Erythroblast (primary cell): ENCODE measurements at regions not wholly inside any gene's neighbourhood (a gene's known extent, or its start where the extent isn't known, plus 50 kb on each side); places are given as distances from the start of the nearest gene placed in this dataset.

ENCODE experiments used
- DNase-seq, 2 experiments: peaks; one replicate each; lab custom pipeline; 2025; lab: John Stamatoyannopoulos, UW
- GATA1 ChIP-seq: IDR thresholded peaks from 2 replicates; pipeline ENCODE4 v1.6.1; 2011; ENCODE audit warnings: low read depth, mild to moderate bottlenecking, control low read depth, low read length, moderate library complexity
- POLR2A ChIP-seq: IDR thresholded peaks from 2 replicates; pipeline ENCODE4 v1.6.1; 2011; ENCODE audit warnings: mild to moderate bottlenecking, low read length

GRCh38 chr14:61847861-61848260 is 85.6 kb downstream of the SNAPC1 start:
- DNase-seq: no peak
- TF ChIP-seq GATA1 (no peak), POLR2A (no peak)

GRCh38 chr14:61854898-61855297 is 92.7 kb downstream of the SNAPC1 start:
- TF ChIP-seq GATA1: no peak
- TF ChIP-seq POLR2A: no peak
- DNase-seq: no peak

GRCh38 chr14:61860294-61860918 is 98.2 kb downstream of the SNAPC1 start:
- TF ChIP-seq POLR2A (no peak), GATA1 (no peak)
- peak; percentile 7 to 43 for DNase-seq

DNA sequence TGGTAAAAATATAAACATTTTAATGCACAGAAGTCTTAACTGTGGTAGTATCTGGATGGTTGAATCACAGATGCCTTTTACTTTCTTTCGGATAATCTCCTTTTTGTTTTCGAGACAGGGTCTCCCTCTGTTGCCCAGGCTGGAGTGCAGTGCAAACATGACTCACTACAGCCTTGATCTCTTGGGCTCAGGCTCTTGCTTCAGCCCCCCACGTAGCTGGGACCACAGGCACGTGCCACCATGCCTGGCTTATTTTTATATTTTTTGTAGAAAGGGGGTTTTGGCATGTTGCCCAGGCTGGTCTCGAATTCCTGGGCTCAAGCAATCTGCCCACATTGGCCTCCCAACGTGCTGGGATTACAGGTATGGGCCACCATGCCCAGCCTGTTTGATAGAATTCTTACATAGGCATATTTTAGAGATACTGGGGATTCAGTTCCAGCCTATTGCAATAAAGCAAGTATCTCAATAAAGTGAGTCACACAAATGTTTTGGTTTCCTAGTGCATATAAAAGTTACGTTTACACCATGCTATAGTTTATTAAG is 99.2 kb downstream of the SNAPC1 start:
- DNase-seq: no peak
- TF ChIP-seq GATA1: no peak
- TF ChIP-seq POLR2A: no peak

DNA sequence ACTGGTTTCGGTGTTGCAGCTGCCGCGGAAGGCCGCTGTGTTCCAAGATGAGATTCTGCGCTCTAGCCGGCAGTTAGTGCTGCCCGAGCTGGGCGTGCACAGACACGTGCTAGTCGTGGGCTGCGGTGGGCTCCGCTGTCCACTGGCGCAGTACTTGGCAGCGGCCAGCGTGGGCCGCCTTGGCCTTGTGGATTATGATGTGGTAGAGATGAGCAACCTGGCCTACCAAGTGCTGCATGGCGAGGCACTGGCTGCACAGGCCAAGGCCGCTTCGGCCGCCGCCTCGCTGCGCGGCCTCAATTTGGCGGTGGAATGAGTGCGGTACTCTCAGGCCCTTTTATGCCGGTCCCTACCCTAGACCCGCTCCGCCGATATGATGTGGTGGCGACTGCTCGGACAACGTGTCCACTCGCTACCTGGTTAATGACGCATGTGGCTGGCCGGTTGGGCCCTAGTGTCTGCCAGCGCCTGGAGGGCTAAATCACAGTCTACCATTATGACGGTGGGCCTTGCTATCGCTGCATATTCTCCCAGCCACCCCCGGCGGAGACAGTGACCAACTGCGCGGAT is 102.2 kb downstream of the SNAPC1 start:
- no peak for TF ChIP-seq POLR2A
- no peak for TF ChIP-seq GATA1
- no peak for DNase-seq

DNA sequence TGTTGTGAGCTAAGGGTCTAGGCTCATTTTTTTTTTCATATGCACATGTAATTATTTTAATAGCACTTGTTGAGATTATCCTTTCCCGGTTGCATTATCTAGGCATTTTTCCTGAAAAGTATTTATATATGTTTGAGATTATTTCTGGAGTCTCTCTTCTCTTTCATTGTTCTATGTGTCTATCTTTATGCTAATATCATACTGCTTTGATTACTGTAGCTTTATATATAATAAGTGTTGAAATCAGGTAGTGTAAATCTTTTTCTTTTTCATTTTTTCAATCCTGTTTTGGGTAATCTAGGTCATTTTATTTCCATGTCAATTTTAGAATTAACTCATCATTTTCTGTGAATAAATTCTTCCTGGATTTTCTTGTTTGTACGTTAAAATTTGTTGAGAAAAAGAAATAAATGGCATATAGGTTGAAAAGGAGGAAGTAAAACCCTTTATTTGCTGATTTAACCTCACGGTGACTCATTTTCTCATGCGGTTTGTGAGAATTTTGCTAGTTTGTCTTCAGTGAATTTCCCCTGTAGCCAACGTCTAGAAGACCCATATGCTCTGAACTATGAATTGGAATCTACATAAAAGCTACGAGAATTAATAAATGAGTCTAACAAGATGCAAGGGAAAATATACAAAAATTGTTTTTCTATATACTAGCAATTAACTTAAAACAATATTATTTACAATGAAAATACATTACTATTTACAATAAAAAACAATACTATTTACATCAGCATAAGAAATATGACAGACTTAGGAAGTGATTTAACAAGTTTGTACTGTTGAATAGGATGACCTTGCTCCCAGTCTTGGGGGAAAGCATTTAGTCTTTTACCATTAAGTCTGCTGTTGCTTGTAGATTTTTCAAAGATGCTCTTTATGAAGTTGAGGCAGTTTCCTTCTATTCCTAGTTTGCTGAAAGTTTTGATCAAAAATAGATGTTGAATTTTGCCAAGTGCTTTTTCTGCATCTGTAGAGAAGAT is 105.0 kb downstream of the SNAPC1 start:
- TF ChIP-seq GATA1 (no peak), POLR2A (no peak)
- DNase-seq: no peak

- TF ChIP-seq POLR2A (no peak), GATA1 (no peak)
- DNase-seq: no peak
Observed at GRCh38 chr14:61868846-61869245, 106.6 kb downstream of the SNAPC1 start.

DNA sequence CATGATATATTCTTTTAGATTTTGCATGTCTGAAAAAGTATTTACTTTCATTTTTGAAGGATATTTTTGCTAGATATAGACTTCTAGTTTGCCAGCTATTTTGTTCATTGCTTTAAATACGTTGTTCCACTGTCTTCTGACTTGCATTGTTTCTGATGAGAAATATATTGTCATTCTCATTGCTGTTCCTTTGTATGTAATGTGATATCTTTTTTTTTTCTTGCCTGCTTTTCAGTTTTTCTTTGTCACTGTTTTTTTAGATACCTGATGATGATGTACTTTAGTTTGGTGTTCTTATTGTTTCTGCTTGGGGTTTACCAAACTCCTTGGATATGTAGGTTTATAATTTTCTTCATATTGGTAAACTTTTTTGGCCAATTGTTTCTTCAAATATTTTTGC is 107.9 kb downstream of the SNAPC1 start:
- no peak for DNase-seq
- no peak for TF ChIP-seq GATA1
- TF ChIP-seq POLR2A: no peak

DNA sequence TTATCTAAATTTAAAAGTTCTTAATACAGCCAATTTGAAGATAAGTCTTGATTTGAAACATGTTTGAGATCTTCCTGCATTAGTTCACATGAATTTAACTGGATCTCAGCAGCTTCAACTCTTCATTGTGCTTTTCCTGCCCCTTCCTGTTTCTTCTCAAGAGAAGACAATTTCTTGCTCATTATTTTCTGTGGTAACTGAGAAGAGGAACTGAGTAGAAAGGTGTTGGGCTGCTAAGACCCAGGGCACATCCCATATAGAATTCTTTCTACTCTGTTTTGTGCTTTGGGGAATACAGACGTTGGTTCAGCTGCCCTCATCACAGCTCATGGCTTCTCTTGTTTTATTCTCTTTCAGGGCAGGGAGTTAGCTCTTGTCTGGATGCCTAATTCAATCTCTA is 110.2 kb downstream of the SNAPC1 start:
- no peak for TF ChIP-seq GATA1
- no peak for TF ChIP-seq POLR2A
- no peak for DNase-seq

GRCh38 chr14:61875483-61875882 is 113.3 kb downstream of the SNAPC1 start:
- TF ChIP-seq POLR2A (no peak), GATA1 (no peak)
- DNase-seq: no peak

- DNase-seq: no peak
- TF ChIP-seq GATA1 (no peak), POLR2A (no peak)
Observed at GRCh38 chr14:61876362-61877034, 114.3 kb downstream of the SNAPC1 start.

- TF ChIP-seq POLR2A (no peak), GATA1 (no peak)
- no peak for DNase-seq
Observed at GRCh38 chr14:61877035-61877390, 114.8 kb downstream of the SNAPC1 start.

DNA sequence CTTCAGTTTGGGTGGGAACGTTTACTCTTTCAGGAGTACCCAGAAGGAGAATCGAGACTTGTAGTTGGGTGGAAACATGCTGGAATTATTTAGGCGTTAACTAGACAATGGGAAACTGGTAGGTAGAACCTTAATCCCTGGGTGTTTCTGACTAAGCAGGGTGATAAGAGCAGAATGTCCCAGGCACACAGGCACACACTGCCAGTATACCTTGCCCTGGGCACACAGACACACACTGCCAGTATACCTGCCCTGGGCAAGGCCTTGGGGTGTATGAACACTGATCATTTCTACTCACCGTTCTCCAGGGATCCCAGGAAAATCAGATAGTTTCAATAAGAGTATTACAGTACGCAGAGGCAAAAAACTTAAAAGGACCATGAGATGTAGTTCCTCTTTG is 115.5 kb downstream of the SNAPC1 start:
- DNase-seq: no peak
- TF ChIP-seq POLR2A: no peak
- no peak for TF ChIP-seq GATA1

GRCh38 chr14:61878931-61879330 is 116.7 kb downstream of the SNAPC1 start:
- DNase-seq: no peak
- TF ChIP-seq GATA1 (no peak), POLR2A (no peak)
